Thyroid gland (tissue), 4 donors: ENCODE measurements at regions not wholly inside any gene's neighbourhood (a gene's known extent, or its start where the extent isn't known, plus 50 kb on each side); places are given as distances from the start of the nearest gene placed in this dataset.
"Not testable (repeated sequence)": the region's sequence is repeated elsewhere in the genome, so short reads cannot be mapped to it uniquely, and the experiment has no call there.

Experiments used
- POLR2A ChIP-seq, 2 donors: fragments of 450-650 bp; IDR thresholded peaks; one replicate each; pipeline ENCODE4 v1.6.1; 2017; ENCODE audit warnings: antibody characterized with exemption in 2 of 2, mild to moderate bottlenecking in 2 of 2, moderate library complexity in 1 of 2
- TF ChIP-seq, protein P1 (sequence below), 6 experiments: fragments of 200-600 bp in 3 of 6; fragments of 450-650 bp in 3 of 6; sonication (generic) in 3 of 6; IDR thresholded peaks; one replicate each; pipeline ENCODE4 v1.5.1; 2016 to 2019; ENCODE audit warnings: antibody characterized with exemption in 6 of 6, mild to moderate bottlenecking in 2 of 6, inconsistent platforms in 1 of 6, moderate library complexity in 1 of 6

GRCh38 chr2:154576699-154577098, 121.8 kb upstream of the KCNJ3 start:
- TF ChIP-seq, protein P1, sequence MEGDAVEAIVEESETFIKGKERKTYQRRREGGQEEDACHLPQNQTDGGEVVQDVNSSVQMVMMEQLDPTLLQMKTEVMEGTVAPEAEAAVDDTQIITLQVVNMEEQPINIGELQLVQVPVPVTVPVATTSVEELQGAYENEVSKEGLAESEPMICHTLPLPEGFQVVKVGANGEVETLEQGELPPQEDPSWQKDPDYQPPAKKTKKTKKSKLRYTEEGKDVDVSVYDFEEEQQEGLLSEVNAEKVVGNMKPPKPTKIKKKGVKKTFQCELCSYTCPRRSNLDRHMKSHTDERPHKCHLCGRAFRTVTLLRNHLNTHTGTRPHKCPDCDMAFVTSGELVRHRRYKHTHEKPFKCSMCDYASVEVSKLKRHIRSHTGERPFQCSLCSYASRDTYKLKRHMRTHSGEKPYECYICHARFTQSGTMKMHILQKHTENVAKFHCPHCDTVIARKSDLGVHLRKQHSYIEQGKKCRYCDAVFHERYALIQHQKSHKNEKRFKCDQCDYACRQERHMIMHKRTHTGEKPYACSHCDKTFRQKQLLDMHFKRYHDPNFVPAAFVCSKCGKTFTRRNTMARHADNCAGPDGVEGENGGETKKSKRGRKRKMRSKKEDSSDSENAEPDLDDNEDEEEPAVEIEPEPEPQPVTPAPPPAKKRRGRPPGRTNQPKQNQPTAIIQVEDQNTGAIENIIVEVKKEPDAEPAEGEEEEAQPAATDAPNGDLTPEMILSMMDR (IDR thresholded peaks at IDR 0.05) = not testable (repeated sequence)
- TF ChIP-seq POLR2A (IDR thresholded peaks at IDR 0.05) = not testable (repeated sequence)
